Esophagus muscularis mucosa (tissue), 4 donors: ENCODE measurements at regions not wholly inside any gene's neighbourhood (a gene's known extent, or its start where the extent isn't known, plus 50 kb on each side); places are given as distances from the start of the nearest gene placed in this dataset.

ENCODE experiments used
- CTCF ChIP-seq, 3 experiments: fragments of 200-600 bp in 2 of 3; fragments of 450-650 bp in 1 of 3; sonication (generic) in 2 of 3; IDR thresholded peaks; one replicate each; pipeline ENCODE4 v1.5.1; 2017 to 2019; ENCODE audit warnings: antibody characterized with exemption in 3 of 3, mild to moderate bottlenecking in 2 of 3, moderate library complexity in 1 of 3
- EP300 ChIP-seq: sonication (generic); formaldehyde crosslinking; IDR thresholded peaks from one replicate; pipeline ENCODE4 v1.6.1; 2017; ENCODE audit warnings: antibody characterized with exemption
- POLR2A ChIP-seq: fragments of 450-650 bp; IDR thresholded peaks from one replicate; pipeline ENCODE4 v1.6.1; 2017; ENCODE audit warnings: antibody characterized with exemption, moderate library complexity, mild to moderate bottlenecking, low read depth
- POLR2AphosphoS5 ChIP-seq, 2 donors: sonication (generic); formaldehyde crosslinking; IDR thresholded peaks; one replicate each; pipeline ENCODE4 v1.6.1; 2017; ENCODE audit warnings: antibody characterized with exemption in 2 of 2

- TF ChIP-seq CTCF (IDR thresholded peaks at IDR 0.05) (no peak), POLR2AphosphoS5 (IDR thresholded peaks at IDR 0.05) (peak; percentile 42 to 63), EP300 (peak; percentile 31), POLR2A (no peak)
These were observed 484.8 kb upstream of the DPP6 start for GRCh38 chr7:153567426-153567825.
